ENCODE measurements at regions not wholly inside any gene's neighbourhood (a gene's known extent, or its start where the extent isn't known, plus 50 kb on each side); places are given as distances from the start of the nearest gene placed in this dataset.
"Not testable (repeated sequence)": the region's sequence is repeated elsewhere in the genome, so short reads cannot be mapped to it uniquely, and the experiment has no call there.

DNA sequence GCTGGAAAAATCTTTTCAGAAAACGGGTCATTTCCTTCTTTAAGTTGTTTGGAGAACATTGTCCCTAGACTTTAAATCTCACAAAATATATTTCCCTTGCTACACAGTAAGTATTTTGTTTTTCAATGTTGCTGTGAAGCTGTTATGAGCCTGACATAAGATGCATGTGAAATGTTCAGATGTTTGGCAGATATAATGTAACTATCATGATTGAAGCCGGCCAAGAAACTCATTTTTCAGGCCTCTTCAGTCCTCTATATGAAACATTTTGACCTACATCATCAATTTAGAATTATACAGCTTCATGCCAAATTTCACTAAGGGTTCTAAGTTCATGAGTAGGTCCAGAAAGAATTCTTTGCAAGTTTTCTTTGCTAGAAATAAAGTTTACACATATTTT, 133.8 kb downstream of the JRKL start:
- no peak for DNase-seq

DNA sequence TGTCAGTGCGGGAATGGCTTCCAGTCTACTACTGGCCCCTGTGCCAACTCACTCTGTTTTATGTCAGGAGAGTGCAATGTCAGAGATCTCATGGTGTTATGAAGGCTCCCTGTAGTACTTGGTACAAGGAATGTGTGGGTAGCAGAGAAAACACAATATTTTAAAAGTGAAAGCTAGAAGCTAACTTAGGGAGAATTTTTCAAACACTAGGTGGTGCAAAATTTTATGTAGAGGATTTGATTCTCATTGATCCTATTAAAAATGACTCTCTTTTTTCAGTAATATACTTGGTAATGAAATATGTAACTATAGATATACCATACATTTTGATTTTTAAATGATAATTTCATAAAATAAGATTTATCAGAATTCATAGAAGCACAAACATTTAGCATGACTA, 134.7 kb downstream of the JRKL start:
- no peak for DNase-seq

- DNase-seq = no peak
Measured at GRCh38 chr11:96530473-96530872, 140.7 kb downstream of the JRKL start.

- DNase-seq = no peak
Measured at GRCh38 chr11:96538104-96538503, 148.3 kb downstream of the JRKL start.

DNA sequence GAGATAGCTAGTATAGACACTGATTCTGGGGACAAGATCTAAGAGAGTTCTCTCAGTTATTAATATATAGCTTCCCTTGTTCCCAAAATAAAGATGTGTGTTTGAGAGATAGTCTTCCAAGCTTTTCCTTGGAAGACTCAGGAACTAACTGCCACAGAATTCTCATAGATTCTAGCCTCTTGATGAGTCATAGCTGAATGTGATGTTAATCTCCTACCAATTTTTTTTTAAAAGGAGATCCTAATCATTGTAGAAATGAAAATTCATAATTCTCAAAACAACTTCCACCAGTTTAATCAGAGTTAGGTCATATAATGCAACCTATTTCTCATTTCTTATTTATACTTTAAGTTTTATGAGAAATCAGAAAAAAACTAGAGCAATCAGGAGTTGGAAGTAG, 148.8 kb downstream of the JRKL start:
- no peak for DNase-seq

GRCh38 chr11:96540875-96541274, 151.1 kb downstream of the JRKL start:
- DNase-seq = no peak

DNA sequence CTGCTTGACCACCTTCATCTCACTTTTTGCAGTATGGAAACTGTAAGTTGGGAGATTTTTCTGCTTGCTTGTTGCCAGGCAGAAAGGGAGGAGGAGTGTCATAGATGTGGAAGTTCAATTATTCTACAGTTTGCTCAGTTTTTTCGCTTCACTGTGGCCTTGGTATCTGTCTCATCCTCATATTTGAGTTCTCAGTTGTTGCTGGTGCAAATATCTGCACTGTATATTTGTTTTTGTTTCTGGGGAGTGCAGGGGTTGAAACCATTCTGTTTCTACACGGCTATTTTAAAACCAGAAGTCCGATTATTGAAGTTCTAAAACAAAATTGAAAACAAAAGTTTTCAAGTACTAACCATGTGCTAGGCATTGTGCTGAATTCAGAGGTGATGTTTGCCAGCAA, 153.4 kb downstream of the JRKL start:
- no peak for DNase-seq

GRCh38 chr11:96545192-96545591, 155.4 kb downstream of the JRKL start:
- DNase-seq = not testable (repeated sequence)

DNA sequence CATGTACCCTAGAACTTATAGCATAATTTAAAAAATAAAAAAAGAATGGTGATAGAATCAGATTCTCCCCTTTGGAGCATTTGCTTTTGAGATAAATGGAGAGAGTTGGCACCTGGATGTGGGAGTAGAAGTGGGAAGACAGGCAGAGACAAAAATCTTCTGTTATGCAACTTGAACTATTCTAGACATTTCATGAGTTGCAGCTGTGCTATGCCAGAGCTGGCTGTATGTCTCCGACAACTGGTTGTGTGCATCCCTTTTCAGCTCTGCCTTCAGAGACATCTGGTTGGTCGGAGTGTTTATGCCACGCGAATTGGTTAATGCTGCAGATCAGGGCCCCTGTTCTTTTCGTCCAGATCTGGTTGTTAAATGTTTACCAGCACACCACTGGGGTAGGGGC, 161.3 kb downstream of the JRKL start:
- DNase-seq = no peak

- DNase-seq = no peak
Measured at GRCh38 chr11:96554236-96554820, 164.5 kb downstream of the JRKL start.

GRCh38 chr11:96555826-96556225, 166.0 kb downstream of the JRKL start:
- DNase-seq = not testable (repeated sequence)

- not testable (repeated sequence) for DNase-seq
Measured at GRCh38 chr11:96560727-96561126, 170.9 kb downstream of the JRKL start.

- DNase-seq = no peak
Measured at GRCh38 chr11:96567176-96567575, 177.4 kb downstream of the JRKL start.

DNA sequence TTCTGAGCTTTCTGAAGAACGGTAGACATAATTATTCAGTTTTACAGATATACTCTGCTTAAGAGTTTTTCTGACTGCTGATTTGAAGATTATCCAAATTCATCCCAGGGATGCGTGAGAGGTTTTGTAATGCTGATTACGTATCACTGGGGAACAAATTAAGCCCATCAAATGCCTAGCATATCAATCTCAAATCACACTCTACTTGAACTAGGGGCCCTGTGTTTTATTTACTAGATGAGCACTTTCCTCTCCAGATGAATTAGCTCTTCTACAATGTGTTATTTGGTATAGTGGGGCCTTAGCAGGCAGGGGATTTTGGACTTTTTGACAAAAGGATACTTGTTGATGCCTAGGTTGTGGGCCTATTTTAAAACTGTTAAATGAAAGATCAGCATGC, 177.9 kb downstream of the JRKL start:
- DNase-seq = no peak

DNA sequence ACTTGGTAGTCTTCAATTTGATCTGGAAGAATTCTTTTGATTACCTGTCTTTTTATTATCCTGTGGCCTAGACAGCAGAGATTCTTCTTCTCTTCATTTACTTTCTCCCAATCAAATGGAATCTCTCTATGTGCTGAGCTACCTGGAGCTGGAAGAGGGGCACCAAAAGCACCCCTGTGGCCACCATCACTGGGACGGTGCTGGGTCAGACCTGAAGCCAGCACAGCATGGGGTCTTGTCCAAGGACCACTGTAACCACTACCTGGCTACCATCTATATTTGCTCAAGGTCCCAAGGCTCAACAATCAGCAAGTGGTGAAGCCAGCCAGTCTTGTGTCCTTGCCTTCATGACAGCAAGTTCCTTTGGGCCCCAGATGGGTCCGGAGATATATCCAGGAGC, 186.6 kb downstream of the JRKL start:
- DNase-seq = no peak

DNA sequence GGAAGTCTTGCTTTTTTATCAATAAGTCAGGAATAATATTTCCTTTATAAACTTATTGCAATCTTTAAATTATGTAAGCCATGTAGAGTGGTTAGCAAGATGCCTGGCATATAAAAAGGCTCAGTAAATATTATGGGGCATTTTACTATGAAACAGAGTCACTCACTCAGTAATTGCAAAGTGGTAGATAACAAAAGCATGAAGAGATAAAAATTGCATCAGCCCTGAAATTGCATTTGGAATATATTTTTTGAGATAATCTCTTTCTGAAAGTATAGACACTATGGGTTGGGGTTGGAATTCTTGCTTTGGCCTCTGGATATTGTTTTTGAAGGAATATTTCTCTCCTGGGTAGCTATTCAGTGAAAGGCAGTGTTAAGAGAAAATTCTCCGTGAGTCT, 188.6 kb downstream of the JRKL start:
- no peak for DNase-seq

DNA sequence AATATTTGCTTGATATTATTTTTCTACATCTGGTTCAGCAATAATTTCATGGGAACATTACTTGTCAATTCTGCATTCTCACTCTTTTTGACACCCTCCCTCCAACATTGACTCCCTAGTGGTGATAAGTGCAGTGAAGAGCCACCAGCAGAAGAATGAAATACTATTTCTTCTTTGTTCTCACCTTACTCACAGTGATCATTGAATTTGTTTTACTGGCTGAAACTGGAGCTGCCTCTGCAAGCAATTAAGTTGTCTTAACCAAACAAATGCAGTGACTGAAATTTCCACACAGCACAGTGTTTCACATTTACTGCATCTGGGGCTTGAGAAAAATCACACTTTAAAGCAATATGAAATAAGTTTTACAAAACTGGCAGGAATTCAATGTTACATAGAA, 189.8 kb downstream of the JRKL start:
- DNase-seq = no peak

- no peak for DNase-seq
Measured at GRCh38 chr11:96580476-96581040, 190.7 kb downstream of the JRKL start.

DNA sequence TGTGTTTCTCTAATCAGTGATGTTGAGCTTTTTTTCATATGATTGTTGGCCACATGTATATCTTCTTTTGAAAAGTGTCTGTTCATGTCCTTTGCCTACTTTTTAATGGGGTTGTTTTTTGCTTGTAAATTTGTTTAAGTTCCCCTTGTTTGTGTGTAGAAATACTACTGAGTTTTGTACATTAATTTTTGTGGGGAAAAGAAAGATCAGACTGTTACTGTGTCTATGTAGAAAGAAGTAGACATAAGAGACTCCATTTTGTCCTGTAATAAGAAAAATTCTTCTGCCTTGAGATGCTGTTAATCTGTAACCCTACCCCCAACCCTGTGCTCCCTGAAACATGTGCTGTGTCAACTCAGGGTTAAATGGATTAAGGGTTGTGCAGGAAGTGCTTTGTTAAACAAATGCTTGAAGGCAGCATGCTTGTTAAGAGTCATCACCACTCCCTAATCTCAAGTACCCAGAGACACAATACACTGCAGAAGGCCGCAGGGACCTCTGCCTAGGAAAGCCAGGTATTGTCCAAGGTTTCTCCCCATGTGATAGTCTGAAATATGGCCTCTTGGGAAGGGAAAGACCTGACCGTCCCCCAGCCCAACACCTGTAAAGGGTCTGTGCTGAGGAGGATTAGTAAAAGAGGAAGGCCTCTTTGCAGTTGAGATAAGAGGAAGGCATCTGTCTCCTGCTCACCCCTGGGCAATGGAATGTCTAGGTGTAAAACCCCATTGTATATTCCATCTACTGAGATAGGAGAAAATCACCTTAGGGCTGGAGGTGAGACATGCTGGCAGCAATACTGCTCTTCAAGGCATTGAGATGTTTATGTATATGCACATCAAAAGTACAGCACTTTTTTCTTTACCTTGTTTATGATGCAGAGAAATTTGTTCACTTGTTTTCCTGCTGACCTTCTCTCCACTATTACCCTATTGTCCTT, 196.4 kb downstream of the JRKL start:
- DNase-seq = not testable (repeated sequence)

DNA sequence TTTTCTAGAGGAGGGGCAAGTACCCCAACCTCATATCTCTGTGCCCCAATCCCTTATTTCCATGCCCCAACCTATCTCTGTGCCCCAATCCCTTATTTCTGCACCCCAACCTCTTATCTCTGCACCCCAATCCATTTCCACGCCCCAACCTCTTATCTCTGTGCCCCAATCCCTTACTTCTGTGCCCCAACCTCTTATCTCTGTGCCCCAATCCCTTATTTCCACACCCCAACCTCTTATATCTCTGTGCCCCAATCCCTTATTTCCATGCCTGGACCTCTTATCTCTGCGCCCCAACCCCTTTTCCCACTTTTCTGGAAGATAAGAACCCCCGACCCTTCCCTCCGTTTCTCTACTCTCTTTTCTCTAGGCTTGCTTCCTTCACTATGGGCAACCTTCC, 199.0 kb downstream of the JRKL start:
- DNase-seq = not testable (repeated sequence)

- no peak for DNase-seq
Measured at GRCh38 chr11:96595011-96595410, 205.2 kb downstream of the JRKL start.

DNA sequence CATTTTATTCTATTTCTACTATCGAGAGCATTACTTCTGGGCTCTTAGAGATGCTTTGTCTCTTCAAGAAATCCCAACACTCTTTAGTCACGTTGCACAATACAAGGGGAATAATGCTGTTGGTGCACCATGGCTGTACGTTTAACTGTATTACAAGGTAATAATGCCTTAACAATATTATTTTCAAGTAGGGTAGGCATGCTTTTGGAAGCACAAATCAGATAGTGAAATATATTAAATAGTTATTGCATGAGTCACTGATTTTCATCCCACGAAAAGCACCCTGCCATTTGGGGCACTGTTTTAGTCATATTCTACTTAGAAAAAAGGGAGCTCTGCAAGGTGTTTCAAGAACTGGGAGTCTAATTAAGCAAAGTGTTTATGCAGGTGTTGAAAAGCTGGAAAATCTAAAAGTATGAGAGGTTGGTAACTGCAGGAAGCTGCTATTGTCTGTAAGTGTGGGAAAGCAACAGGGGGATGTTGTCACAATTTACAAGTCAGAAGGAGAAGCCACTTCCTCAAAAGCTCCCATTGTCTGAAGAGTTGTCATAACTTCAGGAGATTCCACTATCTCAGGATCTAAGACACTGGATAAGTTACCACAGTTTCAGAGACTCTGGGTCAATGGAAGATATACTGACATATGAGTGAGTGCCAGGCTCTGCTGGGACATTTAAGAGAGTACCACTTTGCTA, 218.2 kb downstream of the JRKL start:
- no peak for DNase-seq

DNA sequence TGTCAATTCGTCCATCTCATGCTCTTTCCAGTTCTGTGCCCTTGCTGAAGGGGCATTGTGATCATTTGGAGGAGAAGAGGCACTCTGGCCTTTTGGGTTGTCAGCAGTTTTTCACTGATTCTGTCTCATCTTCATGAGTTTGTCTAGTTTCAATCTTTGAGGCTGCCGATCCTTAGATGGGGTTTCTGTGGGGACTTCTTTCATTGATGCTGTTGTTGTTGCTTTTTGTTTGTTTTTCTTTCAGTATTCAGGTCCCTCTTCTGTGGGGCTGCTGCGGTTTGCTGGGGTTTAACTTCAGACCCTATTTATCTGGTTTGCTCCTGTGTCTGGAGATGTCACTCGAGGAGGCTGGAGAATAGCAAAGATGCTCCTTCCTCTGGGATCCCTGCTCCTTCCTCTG, 224.3 kb downstream of the JRKL start:
- DNase-seq = no peak

GRCh38 chr11:96614846-96615245, 225.0 kb downstream of the JRKL start:
- peak; percentile 20 for DNase-seq
